IMR-90 (cell line): ENCODE measurements at regions not wholly inside any gene's neighbourhood (a gene's known extent, or its start where the extent isn't known, plus 50 kb on each side); places are given as distances from the start of the nearest gene placed in this dataset.

Experiments
- ATAC-seq: fragments of 200-7000 bp; cut with Tn5 transposase; 2 replicates; pipeline ENCODE4 v1.9.1; 2020; ENCODE audit warnings: low read depth, mild to moderate bottlenecking, moderate library complexity
- BruUV-seq: library from RNA; stranded (reverse); fragments of 400-500 nt; replicated peaks from 2 replicates; lab custom pipeline; 2021; lab: Mats Ljungman, UMichigan
- CTCF ChIA-PET: fragments of 300-600 bp; formaldehyde crosslinking; extraction: SDS; loops from one replicate; lab custom pipeline; 2021; ENCODE audit warnings: antibody characterized with exemption; lab: Yijun Ruan, JAX
- POLR2A ChIA-PET: fragments of 300-600 bp; sonication (Branson Sonifier 250); formaldehyde crosslinking; loops from one replicate; lab custom pipeline; 2022; ENCODE audit warnings: antibody characterized with exemption; ENCODE audit not compliant: unreplicated experiment; lab: Charles Lee
- DNase-seq: peaks from one replicate; pipeline ENCODE4 v3.0.0; 2013
- H2AFZ ChIP-seq: replicated peaks from 2 replicates; pipeline ENCODE3; 2013; ENCODE audit warnings: low read length, mild to moderate bottlenecking; ENCODE audit not compliant: poor library complexity
- H2AK5ac ChIP-seq: 2 replicates; pipeline ENCODE4 v1.6.1; 2013; ENCODE audit warnings: low read depth, low read length, inconsistent platforms
- H2AK9ac ChIP-seq: replicated peaks from 2 replicates; pipeline ENCODE3; 2013; ENCODE audit warnings: mild to moderate bottlenecking, low read depth, low read length, moderate library complexity; ENCODE audit not compliant: poor library complexity
- H2BK120ac ChIP-seq: 2 replicates; pipeline ENCODE4 v1.6.1; 2013; ENCODE audit warnings: low read depth, low read length, inconsistent platforms
- H2BK15ac ChIP-seq: 3 replicates; pipeline ENCODE4 v1.6.1; 2013; ENCODE audit warnings: low read depth, low read length, inconsistent platforms
- H2BK20ac ChIP-seq: 2 replicates; pipeline ENCODE4 v1.6.1; 2013; ENCODE audit warnings: low read depth, mild to moderate bottlenecking, inconsistent platforms, low read length, moderate library complexity
- H2BK5ac ChIP-seq: 2 replicates; pipeline ENCODE4 v1.6.1; 2013; ENCODE audit warnings: mild to moderate bottlenecking, low read depth, low read length, inconsistent platforms; ENCODE audit not compliant: poor library complexity, severe bottlenecking
- H3K14ac ChIP-seq: replicated peaks from 2 replicates; pipeline ENCODE4 v1.6.1; 2013; ENCODE audit warnings: low read depth, low read length, inconsistent platforms
- H3K18ac ChIP-seq: 2 replicates; pipeline ENCODE4 v1.6.1; 2013; ENCODE audit warnings: low read depth, low read length, control low read depth
- H3K23ac ChIP-seq: 2 replicates; pipeline ENCODE4 v1.6.1; 2013; ENCODE audit warnings: low read depth, low read length, inconsistent platforms
- H3K27ac ChIP-seq: 2 replicates; pipeline ENCODE4 v1.5.1; 2013; ENCODE audit warnings: mild to moderate bottlenecking, control low read depth, low read length; ENCODE audit not compliant: insufficient read depth
- H3K27me3 ChIP-seq: 2 replicates; pipeline ENCODE4 v1.6.1; 2013; ENCODE audit warnings: low read length; ENCODE audit not compliant: control insufficient read depth, insufficient read depth
- H3K36me3 ChIP-seq: 2 replicates; pipeline ENCODE4 v1.6.1; 2013; ENCODE audit warnings: low read length, mixed read lengths; ENCODE audit not compliant: control insufficient read depth, insufficient read depth
- H3K4ac ChIP-seq: 2 replicates; pipeline ENCODE4 v1.6.1; 2013; ENCODE audit warnings: low read depth, low read length, inconsistent platforms
- H3K4me1 ChIP-seq: 2 replicates; pipeline ENCODE4 v1.6.1; 2013; ENCODE audit warnings: low read length, mixed read lengths; ENCODE audit not compliant: control insufficient read depth, insufficient read depth
- H3K4me2 ChIP-seq: 2 replicates; pipeline ENCODE4 v1.6.1; 2013; ENCODE audit warnings: low read depth, mild to moderate bottlenecking, control low read depth, low read length, moderate library complexity
- H3K4me3 ChIP-seq: 2 replicates; pipeline ENCODE4 v1.5.1; 2013; ENCODE audit warnings: low read depth, mild to moderate bottlenecking, control low read depth, low read length, moderate library complexity; ENCODE audit not compliant: insufficient read depth
- H3K56ac ChIP-seq: 2 replicates; pipeline ENCODE4 v1.6.1; 2013; ENCODE audit warnings: low read length, inconsistent platforms; ENCODE audit not compliant: insufficient read depth; ENCODE audit errors: extremely low read depth
- H3K79me1 ChIP-seq, 2 experiments: 2 replicates each; pipeline ENCODE4 v1.6.1; 2013; ENCODE audit warnings: low read length in 2 of 2, inconsistent platforms in 1 of 2, low read depth in 1 of 2
- H3K9ac ChIP-seq: 2 replicates; pipeline ENCODE4 v1.6.1; 2013; ENCODE audit warnings: low read depth, low read length, control low read depth
- H3K9me1 ChIP-seq: 2 replicates; pipeline ENCODE4 v1.6.1; 2013; ENCODE audit warnings: low read length, inconsistent platforms; ENCODE audit not compliant: insufficient read depth
- H3K9me3 ChIP-seq: 2 replicates; pipeline ENCODE4 v1.6.1; 2013; ENCODE audit warnings: low read length; ENCODE audit not compliant: control insufficient read depth, insufficient read depth
- H4K20me1 ChIP-seq: 2 replicates; pipeline ENCODE4 v1.6.1; 2013; ENCODE audit warnings: low read length, inconsistent platforms; ENCODE audit not compliant: insufficient read depth
- H4K5ac ChIP-seq: 2 replicates; pipeline ENCODE4 v1.6.1; 2013; ENCODE audit warnings: mild to moderate bottlenecking, low read depth, low read length, control low read depth
- H4K8ac ChIP-seq, 2 experiments: 2 replicates each; pipeline ENCODE4 v1.6.1; 2013; ENCODE audit warnings: low read depth in 2 of 2, low read length in 2 of 2, control low read depth in 1 of 2, inconsistent platforms in 1 of 2
- H4K91ac ChIP-seq: 2 replicates; pipeline ENCODE4 v1.6.1; 2013; ENCODE audit warnings: low read depth, low read length, inconsistent platforms; ENCODE audit not compliant: insufficient read depth
- BHLHE40 ChIP-seq: fragments of 150-350 bp; IDR thresholded peaks from 2 replicates; pipeline ENCODE4 v1.6.1; 2016; ENCODE audit warnings: mild to moderate bottlenecking, low read depth, low read length
- CEBPB ChIP-seq: IDR thresholded peaks from 2 replicates; pipeline ENCODE4 v1.6.1; 2012; ENCODE audit warnings: low read depth, low read length, improper control_type of control experiment
- CHD1 ChIP-seq: IDR thresholded peaks from 2 replicates; pipeline ENCODE4 v1.6.1; 2012; ENCODE audit warnings: low read depth, low read length, improper control_type of control experiment
- CTCF ChIP-seq: conservative IDR thresholded peaks from 2 replicates; pipeline ENCODE4 v1.5.1; 2012; ENCODE audit warnings: mild to moderate bottlenecking, low read depth, low read length, improper control_type of control experiment
- FOS ChIP-seq: fragments of 150-350 bp; IDR thresholded peaks from 2 replicates; pipeline ENCODE4 v1.6.1; 2016; ENCODE audit warnings: low read depth, low read length
- MAFK ChIP-seq: IDR thresholded peaks from 2 replicates; pipeline ENCODE4 v1.6.1; 2012; ENCODE audit warnings: low read depth, low read length, improper control_type of control experiment
- MXI1 ChIP-seq: IDR thresholded peaks from 2 replicates; pipeline ENCODE4 v1.6.1; 2012; ENCODE audit warnings: low read depth, mild to moderate bottlenecking, low read length, moderate library complexity, borderline replicate concordance
- RAD21 ChIP-seq: IDR thresholded peaks from 2 replicates; pipeline ENCODE4 v1.6.1; 2012; ENCODE audit warnings: low read length, improper control_type of control experiment
- RCOR1 ChIP-seq: IDR thresholded peaks from 2 replicates; pipeline ENCODE4 v1.6.1; 2012; ENCODE audit warnings: mild to moderate bottlenecking, low read length, improper control_type of control experiment; ENCODE audit not compliant: insufficient replicate concordance
- SMC3 ChIP-seq: fragments of 150-350 bp; IDR thresholded peaks from 2 replicates; pipeline ENCODE4 v1.6.1; 2016; ENCODE audit warnings: low read depth, mild to moderate bottlenecking, antibody characterized with exemption, low read length, moderate library complexity
- USF2 ChIP-seq: fragments of 150-350 bp; IDR thresholded peaks from 2 replicates; pipeline ENCODE4 v1.6.1; 2017; ENCODE audit warnings: mild to moderate bottlenecking, antibody characterized with exemption, low read length, low read depth
- WGBS, 2 experiments: methylation state at CpG; one replicate each; pipeline versions ENCODE4 v1.1.5 to v1.1.7; 2013; ENCODE audit warnings: missing lambda C conversion rate in 2 of 2; ENCODE audit not compliant: insufficient read length in 1 of 2; ENCODE audit errors: extremely low coverage in 2 of 2; 5-methylcytosine and 5-hydroxymethylcytosine counted together
- dilution Hi-C: fragments of 300-500 bp; cut with HindIII; formaldehyde crosslinking; loops from one replicate; pipeline ENCODE4 v1.14.3; 2018; ENCODE audit warnings: low sequenced_read_pairs; ENCODE audit not compliant: unreplicated experiment
- in situ Hi-C: fragments of 300-500 bp; cut with MboI; formaldehyde crosslinking; loops from 3 replicates; pipeline ENCODE4 v1.14.3; 2019; ENCODE audit warnings: low sequenced_read_pairs, inconsistent platforms, mixed read lengths
- intact Hi-C: fragments of 100-400 bp; cut with micrococcal nuclease; formaldehyde crosslinking; loops from 2 replicates; pipeline ENCODE4 v1.10.0; 2022

- dilution Hi-C loops (no loop called here), intact Hi-C loops (no loop called here), in situ Hi-C loops (no loop called here)
- Histone ChIP-seq H3K9ac (no peak overlapping the region), H3K36me3 (no peaks in the 10 kb centered on the region), H3K18ac (no peak overlapping the region), H3K4me3 (no peak overlapping the region), H3K4me2 (no peak overlapping the region), H4K20me1 (no peaks in the 10 kb centered on the region), H2AK5ac (no peak overlapping the region), H3K23ac (no peak overlapping the region), H3K9me1 (no peaks in the 10 kb centered on the region), H4K8ac (no peak overlapping the region), H3K4ac (no peak overlapping the region), H2AK9ac (no peak overlapping the region), H3K9me3 (peaks cover 25% of the 10 kb centered on the region), H2AFZ (no peak overlapping the region), H2BK20ac (no peak overlapping the region), H3K27me3 (no peaks in the 10 kb centered on the region), H4K5ac (no peak overlapping the region), H2BK120ac (no peak overlapping the region), H3K4me1 (no peaks in the 10 kb centered on the region), H3K56ac (no peak overlapping the region), H4K91ac (no peak overlapping the region), H3K27ac (no peak overlapping the region), H3K79me1 (no peaks in the 10 kb centered on the region), H2BK15ac (no peak overlapping the region), H3K14ac (no peak overlapping the region), H2BK5ac (no peak overlapping the region)
- ChIA-PET CTCF (no interaction called here), POLR2A (interaction anchor here (0.6 kb wide), 1 partner anchor 121 kb away, joined by 3 read pairs; no protein-coding TSS in a partner anchor)
- no CpG with 5 or more reads among the region's 3 CpGs for WGBS, 2 experiments
- ATAC-seq (peak; percentile 61), DNase-seq (no peak)
- TF ChIP-seq BHLHE40: no peak
- TF ChIP-seq SMC3: no peak
- no peak for TF ChIP-seq RAD21
- TF ChIP-seq MXI1: no peak
- TF ChIP-seq CHD1: no peak
- no peak for TF ChIP-seq RCOR1
- no peak for TF ChIP-seq USF2
- TF ChIP-seq CEBPB: no peak
- no peak for TF ChIP-seq FOS
- no peak for TF ChIP-seq CTCF
- no peak for TF ChIP-seq MAFK
- BruUV-seq: no TSS peak
These were observed 143.8 kb downstream of the ZNF248 start for GRCh38 chr10:37713642-37714041.
